H1 (cell line): ENCODE measurements at regions not wholly inside any gene's neighbourhood (a gene's known extent, or its start where the extent isn't known, plus 50 kb on each side); places are given as distances from the start of the nearest gene placed in this dataset.

ENCODE experiments used
- CHD1 ChIP-seq: IDR thresholded peaks from 2 replicates; pipeline ENCODE4 v1.6.1; 2012; ENCODE audit warnings: low read depth, low read length, improper control_type of control experiment
- TBP ChIP-seq: IDR thresholded peaks from 2 replicates; pipeline ENCODE4 v1.6.1; 2011; ENCODE audit warnings: low read depth, low read length, improper control_type of control experiment

- no peak for TF ChIP-seq TBP
- TF ChIP-seq CHD1 = no peak
These were observed 211.0 kb downstream of the MBD2 start (continued) for GRCh38 chr18:54013452-54013851.
